Stromal cell of bone marrow (primary cell): ENCODE measurements at regions not wholly inside any gene's neighbourhood (a gene's known extent, or its start where the extent isn't known, plus 50 kb on each side); places are given as distances from the start of the nearest gene placed in this dataset.
"Not testable (repeated sequence)": the region's sequence is repeated elsewhere in the genome, so short reads cannot be mapped to it uniquely, and the experiment has no call there.

Experiments
- DNase-seq: peaks from one replicate; pipeline ENCODE4 v3.0.0-alpha.2; 2012; ENCODE audit warnings: low read depth

DNA sequence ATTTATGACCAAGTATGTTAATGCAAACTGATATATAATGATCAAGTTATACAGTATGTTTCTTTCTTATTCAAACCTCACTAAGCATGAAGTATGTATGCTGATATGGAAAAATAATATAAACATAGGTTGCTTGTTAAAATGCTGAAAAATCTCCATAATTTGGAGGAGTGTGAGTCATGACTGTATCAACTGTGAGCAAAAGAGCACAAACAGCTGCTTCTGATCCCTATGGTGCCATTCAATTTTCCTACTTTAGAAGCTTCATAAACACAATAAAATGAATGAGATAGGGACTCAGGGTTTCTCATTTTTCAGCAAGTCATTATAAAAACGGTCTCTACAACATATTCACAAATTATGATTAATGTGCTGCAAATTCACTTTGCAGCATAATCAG is 129.9 kb upstream of the TFPI start:
- DNase-seq, result no peak

DNA sequence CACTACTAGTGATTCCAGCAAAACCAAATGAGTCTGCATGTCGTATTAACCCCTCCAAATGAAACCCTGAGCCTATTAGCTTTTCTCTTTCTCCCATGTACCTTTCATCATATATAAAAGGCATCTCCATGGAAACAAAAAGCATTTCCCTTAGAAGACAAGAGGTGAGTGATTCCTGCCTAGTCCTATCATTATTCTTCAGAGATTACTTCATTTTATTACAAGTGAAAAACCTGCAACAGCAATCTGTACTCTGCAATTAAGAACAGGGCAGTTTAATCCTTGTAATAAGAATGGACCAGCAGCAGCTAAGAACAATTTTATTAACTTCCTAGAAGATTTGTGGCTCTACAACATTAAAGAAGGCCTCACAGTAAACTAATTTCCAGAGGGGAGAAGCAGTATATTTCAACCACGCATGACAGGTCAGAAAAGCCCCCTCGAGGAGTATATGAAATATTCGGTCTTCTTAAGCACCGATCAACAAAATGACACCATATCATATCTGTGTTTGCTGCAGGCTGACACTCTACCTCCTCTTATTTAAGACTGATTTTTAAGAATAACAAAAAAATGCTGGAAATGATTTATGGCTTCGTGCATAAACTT is 132.3 kb upstream of the TFPI start:
- DNase-seq, result no peak

DNA sequence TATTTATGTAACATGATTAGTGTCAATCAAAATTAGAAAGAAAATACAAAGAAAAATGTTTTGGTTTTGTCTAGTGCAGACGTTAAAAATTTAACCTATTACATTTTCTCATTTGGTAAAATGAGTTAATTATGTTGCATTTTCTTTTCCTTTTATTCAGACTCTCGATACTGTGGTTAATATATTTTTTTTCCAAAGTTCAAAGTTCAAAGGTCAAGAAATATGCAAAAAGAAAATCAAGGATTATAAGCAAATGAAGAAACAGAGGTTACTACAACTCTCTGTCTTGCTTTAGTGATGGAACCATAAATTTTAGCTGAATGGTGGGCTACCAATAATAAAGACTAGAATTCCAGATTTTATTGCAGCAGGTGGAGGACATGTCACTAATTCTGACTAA is 133.3 kb upstream of the TFPI start:
- DNase-seq, result no peak

DNA sequence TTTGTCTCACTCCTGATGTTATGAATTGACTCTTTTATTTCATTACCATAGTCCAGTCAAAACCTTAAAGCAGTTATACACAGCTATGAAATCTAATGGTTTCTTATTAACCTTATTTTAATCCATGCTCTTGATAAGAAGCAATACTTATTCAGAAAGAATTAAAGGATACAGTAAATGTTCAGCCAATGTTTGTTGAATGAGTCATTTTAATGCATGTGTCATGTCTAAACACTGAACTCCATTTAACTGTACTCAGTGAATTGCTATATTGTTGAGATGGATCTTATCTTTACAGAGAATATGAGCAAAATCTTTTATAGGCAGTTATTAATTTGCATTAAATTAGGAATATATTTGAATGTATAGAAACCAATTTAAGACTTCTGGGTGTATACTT is 135.1 kb upstream of the TFPI start:
- no peak for DNase-seq

DNA sequence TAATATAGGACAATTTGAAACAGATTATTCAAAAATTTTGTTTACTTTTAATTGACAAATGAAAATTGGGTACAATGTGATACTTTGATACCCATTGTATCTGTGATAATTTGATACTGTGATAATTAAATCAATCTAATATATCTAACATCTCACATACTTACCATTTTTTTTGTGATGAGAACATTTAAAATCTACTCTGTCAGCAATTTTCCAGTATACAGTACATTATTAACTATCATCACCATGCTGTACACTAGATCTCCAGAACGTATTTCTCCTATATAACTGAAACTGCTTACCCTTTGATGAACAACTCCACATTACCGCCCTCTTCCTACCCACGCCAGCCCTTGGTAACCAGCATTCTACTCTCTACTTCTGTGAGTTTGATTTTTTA is 139.7 kb upstream of the TFPI start:
- no peak for DNase-seq

DNA sequence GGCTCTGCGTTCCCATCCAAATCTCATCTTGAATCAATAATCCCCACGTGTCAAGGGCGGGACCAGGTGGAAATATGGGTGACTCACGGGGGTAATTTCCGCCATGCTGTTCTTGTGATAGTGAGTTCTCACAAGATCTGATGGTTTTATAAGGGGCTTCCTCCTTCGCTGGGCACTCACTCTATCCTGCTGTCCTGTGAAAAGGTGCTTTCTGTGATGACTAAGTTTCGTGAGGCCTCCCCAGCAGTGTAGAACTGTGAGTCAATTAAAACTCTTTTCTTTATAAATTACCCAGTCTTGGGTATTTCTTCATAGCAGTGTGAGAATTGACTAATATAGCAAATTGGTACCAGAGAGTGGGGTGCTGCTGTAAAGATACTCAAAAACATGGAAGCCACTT is 142.4 kb upstream of the TFPI start:
- not testable (repeated sequence) for DNase-seq

DNA sequence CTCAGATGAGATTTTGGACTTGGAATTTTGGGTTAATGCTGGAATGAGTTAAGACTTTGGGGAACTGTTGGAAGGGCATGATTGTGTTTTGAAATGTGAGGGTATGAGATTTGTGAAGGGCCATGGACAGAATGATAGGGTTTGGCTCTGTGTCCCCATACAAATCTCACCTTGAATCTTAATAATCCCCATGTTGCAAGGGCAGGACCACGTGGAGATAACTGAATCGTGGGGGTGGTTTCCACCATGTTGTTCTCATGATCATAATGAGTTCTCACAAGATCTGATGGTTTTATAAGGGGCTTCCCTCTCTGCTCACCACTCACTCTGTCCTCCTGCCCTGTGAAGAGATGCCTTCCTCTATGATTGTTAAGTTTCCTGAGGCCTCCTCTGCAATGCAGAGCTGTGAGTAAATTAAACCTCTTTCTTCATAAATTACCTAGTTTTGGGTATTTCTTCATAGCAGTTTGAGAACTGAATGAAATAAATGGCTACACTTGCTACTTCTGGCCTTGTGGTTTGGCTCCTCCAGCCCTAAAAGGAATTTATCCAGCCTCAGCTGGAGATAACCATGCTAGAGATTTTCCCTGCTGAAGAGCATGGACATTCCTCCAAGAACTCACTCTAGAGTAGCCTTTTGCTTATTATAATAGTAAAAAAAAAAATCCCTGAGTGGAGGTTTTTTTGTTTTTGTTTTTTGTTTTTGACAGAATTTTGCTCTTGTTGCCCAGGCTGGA is 144.3 kb upstream of the TFPI start:
- DNase-seq, result no peak

DNA sequence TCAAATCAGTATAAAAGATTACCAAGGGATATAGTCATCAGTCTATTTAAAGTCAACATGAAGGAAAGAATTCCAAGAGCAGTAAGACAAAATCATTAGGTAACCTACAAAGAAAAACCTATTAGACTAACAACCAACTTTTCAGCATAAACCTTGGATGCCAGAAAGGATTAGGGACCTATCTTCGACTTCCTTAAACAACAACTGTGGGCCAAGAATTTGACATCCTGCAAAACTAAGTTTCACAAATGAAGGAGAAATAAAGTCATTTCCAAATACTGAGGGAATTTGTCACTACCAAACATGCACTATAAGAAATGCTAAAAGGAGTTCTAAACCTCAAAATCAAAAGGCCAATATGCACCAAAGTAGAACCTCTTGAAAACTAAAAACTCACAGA is 147.9 kb upstream of the TFPI start:
- DNase-seq, result no peak

DNA sequence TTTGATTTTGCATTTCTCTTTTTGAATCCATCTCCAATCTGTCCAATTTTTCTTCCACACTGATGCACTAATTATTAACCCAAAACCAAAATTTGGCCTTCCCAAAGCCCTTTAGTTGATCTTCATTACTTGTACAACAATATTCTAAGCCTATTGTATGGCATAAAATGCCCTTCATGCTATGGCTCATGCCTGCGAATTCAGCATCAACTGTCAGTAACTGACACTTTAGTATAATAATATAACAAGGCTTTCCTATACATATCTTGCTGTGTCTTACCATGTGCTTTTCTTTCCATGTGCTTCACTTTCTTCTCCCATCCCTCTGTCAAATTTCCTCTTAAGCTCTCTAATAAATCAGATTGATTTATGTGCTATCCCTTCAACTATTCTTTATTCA is 154.0 kb upstream of the TFPI start:
- DNase-seq, result no peak

DNA sequence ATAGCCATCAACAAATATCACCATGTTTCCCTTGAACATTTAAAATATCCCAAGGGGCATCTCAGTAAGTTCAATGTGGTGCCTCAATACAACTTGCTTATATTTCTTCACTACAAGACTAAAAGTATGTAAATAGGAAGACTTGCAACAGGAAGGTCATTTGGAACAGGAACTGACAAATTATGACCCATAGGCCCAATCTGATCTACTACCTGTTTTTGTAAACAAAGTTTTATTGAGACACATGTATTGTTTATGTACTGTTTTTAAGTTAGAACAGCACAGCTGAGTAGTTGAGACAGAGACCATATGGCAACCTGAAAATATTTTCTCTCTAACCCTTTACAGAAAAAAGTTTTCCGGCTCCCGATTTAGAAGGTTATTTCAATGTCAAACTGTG is 154.8 kb upstream of the TFPI start:
- DNase-seq, result no peak

DNA sequence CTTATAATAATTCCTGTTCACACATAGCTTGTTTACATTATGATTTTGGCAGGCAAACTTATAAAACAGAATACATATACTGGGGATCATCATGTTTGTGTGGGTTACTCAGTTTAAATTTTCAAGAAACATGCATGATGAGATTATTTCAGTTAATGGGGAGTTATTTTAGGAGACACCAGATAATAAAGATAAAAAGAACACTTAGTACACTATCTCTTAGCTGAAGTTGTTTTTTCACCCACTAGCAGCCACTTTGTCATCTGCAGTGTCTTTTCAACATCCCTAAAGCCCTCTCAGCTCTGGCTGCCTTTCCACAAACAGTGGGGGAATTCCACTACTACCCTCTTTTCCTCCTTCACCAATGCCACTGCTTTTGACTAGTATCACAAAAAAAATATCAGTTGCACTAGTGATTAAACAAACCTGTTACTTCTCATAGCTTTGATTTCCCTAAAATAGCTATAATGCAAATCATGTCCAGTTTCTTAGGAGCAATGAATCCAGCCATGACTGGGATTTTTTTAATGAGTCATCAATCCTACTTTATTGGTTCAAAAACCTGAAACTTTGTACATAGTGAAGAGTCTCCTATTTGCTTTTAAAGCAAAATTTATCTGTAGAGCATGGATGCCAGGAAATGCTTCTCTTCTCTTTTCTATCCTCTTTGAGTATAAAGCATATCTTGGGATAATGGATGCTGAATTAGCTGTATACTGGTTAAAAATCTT is 156.7 kb upstream of the TFPI start:
- no peak for DNase-seq

DNA sequence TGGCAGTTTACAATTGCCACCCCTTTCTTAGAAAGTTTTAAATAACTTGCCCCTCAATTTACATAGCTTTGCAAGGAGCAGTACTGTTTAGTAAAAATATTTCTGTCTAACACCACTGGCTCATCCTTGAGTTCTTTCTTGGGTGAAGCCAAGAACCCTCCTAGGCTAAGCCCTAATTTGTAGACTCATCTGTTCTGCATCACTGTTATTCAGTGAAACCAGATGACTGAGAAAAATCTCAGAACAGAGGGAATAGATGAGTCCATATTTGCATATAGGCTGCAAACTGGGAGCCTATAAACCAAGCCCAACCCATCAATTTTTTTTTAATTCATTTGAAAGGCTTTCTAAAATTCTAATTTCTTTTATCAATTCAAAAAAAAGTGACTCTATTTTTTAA is 161.4 kb upstream of the TFPI start:
- DNase-seq, result no peak

DNA sequence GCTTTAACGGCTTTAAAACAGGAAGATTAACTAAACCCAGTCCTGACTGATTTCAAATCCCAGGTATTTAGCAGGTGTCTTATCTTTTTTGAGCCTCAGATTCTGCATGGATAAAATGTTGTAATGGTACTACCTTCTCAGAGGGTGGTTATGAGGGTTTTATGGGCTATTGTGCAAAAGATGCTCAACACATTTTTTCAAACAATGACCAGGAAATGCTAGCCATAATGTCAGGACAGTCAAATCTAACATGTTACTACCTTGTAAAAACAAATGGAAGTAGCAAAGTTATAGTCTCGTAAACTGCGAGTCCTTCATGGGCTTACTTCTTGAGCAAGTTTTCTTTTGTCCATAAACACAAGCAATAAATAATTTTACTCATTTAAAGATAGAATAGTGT is 162.1 kb upstream of the TFPI start:
- no peak for DNase-seq

DNA sequence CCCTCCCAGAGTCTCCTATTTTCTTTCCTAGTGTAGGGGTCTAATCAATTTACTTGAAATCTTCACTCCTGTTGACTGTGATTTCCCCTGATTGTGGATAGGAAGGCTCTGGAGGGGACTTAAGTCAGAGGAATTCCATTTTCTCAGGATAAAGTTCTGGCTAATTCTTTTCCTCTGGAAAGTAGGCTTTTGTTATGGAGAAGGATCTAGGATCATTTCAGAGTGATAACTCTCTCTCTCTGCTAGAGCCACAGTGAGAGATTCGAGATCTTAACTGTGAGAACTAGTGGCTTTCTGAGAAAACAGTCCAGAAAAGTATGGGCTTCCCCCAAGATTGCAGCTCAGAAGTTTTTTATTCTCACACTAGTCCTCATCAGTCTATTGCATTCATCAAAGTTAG is 163.9 kb upstream of the TFPI start:
- DNase-seq, result no peak

DNA sequence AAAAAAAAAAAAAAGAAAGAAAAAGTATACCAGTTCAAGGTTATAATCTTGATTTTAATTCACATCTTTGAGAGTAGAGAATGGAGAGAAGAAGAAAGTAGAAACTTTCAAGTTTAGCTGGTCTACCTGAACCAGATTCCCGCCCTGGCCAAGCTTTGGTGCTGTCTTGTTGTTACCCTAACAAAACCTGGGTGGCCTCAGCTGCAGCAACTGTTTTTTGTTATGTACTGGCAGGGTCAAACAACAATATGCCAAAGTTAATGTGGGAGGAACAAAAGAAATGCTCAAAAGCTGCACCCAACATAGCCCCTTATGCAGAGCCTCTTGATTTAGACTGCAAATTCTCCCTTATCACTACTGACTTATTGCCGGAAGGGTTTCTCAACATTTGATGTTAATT is 165.3 kb upstream of the TFPI start:
- no peak for DNase-seq

DNA sequence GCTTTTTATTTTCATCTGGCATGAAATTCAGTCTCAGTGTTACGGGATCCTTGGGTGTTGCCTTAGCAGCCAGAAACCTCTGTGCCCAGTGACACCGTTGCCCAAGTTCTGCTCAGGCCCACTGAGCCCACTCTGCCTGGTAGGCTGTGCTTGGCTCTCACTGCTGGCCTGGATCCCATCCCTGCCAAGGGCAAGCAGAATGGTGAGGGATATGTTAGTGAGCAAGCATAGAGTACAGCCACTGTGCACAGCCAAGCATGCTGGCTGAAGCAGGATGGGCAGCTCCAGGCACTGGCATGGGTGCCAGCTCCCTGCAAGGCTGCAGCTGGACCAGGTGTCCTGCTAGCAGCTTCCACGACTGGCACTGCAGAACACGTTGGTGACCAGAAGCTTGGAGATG is 194.7 kb upstream of the TFPI start:
- DNase-seq, result no peak

DNA sequence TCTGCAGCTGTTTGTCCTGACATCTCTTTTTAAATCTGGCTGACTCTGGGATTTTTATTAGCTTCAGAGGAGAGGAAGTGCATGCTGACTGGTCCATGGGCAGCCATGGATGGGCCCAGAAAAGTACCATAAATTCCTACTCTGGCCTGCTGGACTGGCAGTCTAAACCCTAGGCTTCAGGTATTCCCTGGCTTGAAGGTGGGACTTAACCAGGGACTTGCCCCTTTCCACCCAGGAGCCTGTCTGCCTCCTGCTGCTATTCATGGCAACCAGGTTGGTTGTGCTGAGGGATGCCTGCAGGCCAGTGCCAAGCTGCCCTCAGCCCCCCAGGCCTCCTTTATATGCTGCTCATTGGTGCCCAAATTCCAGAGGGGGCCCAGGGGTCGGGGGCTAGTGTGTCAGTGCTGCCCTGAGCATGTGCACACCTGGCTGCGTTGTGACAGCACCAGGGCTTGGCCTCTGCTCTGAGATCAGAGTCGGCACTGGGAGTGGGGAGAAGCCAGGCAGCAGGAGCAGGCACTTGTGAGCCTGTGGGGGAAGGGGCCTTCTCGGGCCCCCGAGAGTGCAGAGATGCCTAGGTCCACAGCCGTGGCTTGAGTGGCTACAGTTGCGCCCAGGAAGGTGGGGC is 195.7 kb upstream of the TFPI start:
- no peak for DNase-seq

DNA sequence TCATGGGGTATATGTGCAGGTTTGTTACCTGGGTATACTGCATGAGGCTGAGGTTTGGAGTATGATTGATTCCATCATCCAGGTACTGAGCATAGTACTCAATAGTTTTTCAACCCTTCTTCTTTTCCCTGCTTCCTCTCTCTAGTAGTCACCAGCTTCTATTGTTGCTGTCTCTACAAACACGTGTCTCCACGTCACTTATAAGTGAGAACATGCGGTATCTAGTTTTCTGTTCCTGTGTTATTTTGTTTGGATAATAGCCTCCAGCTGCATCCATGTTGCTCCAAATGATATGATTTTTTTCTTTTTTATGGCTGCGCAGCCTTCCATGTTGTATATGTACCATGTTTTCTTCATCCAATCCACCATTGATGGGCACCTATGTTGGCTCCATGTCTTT is 214.8 kb upstream of the TFPI start:
- DNase-seq, result no peak

DNA sequence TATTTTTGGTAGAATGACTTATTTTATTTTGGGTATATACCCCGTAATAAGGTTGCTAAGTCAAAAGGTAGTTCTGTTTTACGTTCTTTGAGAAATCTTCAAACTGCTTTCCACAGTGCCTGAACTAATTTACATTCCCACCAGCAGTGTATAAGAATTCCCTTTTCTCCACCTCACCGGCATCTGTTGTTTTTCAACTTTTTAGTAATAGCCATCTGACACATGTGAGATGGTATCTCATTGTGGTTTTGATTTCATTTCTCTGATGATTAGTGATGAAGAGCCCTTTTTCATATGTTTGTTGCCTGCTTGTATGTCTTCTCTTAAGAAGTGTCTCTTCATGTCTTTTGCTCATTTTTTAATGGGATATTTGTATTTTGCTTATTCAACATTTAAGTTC is 215.2 kb upstream of the TFPI start:
- DNase-seq, result no peak

DNA sequence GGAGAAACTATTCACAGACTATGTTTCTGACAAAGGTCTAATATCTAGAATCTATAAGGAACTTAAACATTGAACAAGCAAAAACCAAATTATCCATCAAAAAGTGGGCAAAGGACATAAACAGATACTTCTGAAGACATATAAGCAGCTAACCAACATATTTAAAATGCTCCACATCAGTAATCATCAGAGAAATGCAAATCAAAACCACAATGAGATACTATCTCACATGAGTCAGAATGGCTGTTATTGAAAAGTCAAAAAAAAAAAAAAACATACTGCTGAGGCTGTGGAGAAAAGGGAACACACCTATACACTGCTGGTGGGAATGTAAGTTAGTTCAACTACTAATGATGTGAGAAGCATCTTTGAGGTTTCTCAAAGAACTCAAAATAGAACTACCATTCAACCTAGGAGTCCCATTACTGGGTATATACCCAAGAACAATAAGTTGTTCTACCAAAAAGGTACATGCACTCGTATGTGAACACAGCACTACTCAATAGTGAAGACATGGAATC is 220.4 kb upstream of the TFPI start:
- peak; percentile 8 for DNase-seq

DNA sequence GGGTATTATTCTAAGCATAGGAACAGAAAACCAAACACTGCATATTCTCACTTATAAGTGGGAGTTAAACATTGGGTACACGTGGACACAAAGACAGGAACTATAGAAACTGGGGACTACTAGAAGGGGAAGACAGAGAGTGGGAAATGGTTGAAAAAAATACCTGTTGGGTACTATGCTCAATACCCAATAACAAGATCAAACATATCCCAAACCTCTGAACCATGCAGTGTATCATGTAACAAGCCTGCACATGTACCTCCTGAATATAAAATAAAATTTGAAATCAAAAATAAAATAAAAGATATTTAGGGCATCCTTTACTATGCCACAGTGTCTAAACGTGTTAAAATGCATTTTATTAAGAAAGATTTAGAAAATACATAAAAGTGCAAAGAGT is 221.0 kb upstream of the TFPI start:
- DNase-seq, result no peak

DNA sequence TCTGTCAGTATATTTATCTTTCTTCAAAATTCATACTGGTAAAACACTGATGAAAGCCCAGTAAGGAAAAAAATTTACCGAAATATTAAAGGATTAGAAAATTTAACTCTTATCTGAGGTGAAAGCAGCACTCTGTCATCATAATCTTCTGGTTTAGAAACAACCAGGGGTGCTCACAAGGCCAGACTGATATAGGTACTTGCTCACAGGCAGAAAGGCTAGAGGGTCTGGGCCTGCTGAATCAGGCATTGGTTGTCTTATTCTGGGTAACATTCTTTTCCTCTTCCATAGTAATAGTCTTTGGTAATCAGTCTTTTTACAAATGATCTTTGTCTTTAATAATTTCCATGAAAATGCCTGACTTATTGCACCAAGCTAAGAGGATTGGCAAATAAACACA is 221.4 kb upstream of the TFPI start:
- DNase-seq, result no peak

DNA sequence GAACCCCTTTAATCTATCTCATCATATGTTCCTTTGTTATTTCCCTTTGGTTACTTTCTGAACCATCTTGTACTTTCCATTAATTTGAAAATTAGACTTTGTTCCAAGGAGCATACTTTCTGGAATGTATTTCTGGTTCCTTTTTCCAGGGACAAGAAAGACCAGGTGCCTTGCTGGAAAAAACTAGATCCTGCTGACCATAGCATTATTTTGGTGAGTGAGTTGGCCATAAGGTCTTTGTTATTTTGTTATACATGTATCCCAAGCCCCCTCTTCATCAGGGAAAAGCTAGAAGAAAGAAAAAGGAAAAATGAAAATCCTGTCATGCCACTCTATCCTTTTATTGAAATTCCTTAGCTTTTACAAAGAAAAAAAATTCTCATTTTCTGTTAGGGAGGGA is 228.1 kb upstream of the TFPI start:
- DNase-seq, result no peak
